Endothelial cell of hepatic sinusoid (primary cell): ENCODE measurements at regions not wholly inside any gene's neighbourhood (a gene's known extent, or its start where the extent isn't known, plus 50 kb on each side); places are given as distances from the start of the nearest gene placed in this dataset.

Experiments
- in situ Hi-C: cut with HindIII; loops from 2 replicates; pipeline ENCODE4 v1.10.0; 2017; ENCODE audit warnings: low sequenced_read_pairs

- in situ Hi-C loops: loop anchor here (25.0 kb wide), 1 partner anchor 219 kb away; no protein-coding TSS in a partner anchor
Observed at GRCh38 chr6:153668758-153669157, 370.3 kb upstream of the OPRM1 start.

- in situ Hi-C loops: loop anchor here (25.0 kb wide), 1 partner anchor 224 kb away; no protein-coding TSS in a partner anchor
Observed at GRCh38 chr6:153662982-153663381, 376.1 kb upstream of the OPRM1 start.

- in situ Hi-C loops: no loop called here
Observed at GRCh38 chr6:153645326-153645725, 393.7 kb upstream of the OPRM1 start.

- in situ Hi-C loops: no loop called here
Observed at GRCh38 chr6:153644000-153644399, 395.0 kb upstream of the OPRM1 start.

- in situ Hi-C loops: no loop called here
Observed at GRCh38 chr6:153634416-153634815, 404.6 kb upstream of the OPRM1 start.

GRCh38 chr6:153625089-153625488 is 414.0 kb upstream of the OPRM1 start:
- in situ Hi-C loops: no loop called here

GRCh38 chr6:153624528-153624927 is 414.5 kb upstream of the OPRM1 start:
- in situ Hi-C loops: no loop called here

DNA sequence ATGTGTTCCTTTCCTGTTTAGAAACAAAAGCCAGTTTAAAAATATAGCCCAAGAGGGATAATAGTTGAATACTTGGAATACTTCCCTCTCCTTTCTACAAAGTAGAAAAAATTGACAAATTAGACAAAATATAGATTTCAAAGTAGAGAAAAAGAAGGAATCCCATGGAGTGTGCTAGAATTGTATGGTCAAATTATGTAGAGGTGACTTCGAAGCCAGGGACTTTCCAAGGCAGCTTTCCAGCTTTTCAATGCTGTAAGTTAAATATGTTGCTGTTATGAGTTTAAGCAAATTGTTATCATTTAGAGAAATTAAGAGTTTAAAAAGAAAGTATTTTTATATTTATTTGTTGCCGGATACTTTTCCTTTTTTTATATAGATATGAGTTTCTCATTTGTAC is 415.5 kb upstream of the OPRM1 start:
- in situ Hi-C loops: no loop called here

- in situ Hi-C loops: no loop called here
Observed at GRCh38 chr6:153621491-153621890, 417.5 kb upstream of the OPRM1 start.

DNA sequence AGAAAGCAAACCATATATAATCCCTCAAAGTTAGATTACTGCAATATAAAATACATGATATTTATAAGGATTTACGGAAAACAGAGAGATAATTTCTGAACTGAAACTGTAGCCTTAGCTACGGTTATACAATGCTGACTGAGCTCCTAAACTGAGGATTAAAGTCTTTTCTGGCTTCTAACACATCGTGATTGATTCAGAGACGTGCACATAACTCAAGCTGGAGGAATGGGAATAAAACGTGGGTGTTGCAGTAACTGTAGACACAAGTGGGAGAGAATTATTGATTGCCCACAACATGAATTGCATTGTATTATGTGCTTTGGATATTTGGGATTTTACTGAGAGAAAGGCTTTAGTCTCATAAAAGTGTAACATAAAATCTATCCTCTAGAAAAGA is 418.0 kb upstream of the OPRM1 start:
- in situ Hi-C loops: no loop called here

DNA sequence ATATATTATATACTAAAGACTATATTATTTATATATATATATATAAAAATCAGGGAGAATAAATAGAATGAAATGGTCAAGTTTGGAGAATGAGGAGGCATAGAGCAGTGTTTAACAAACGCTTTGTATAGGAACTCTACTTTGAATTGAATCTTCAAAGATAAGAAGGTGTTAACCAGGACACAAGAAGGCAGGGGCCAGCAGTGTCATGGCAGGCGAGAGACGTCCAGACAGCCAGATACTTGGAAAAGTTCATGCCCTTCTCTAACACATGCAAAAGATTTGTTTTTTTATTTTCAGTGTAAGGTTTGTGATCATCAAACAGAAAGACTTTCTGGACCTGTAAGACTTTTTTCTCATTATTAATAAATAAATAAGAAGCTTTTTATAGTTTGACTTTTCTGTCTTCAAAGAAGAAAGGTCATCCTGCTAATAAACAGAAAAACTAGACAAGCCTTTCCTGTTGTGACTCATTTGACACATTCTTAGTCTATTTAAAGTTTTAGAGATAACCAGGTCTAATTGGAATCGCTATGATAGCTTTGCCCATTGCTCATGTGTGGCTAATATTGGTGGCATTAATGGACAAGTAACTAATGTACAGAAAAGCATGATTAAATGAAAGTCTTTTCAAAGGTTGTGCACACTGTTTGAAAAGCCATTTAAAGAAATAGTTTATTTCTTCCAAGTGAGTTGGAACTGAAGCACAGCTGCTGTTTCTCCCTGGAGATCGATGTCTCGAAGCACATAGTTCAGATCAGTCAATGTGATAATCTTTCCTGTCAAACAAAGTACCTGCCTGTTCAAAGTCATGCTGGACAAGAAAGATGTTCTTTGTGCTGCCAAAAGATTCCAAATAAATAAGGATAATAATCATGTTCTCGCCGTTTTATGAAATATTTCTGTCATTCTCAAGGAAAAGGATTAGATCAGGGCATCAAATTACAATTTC is 420.4 kb upstream of the OPRM1 start:
- in situ Hi-C loops: no loop called here

DNA sequence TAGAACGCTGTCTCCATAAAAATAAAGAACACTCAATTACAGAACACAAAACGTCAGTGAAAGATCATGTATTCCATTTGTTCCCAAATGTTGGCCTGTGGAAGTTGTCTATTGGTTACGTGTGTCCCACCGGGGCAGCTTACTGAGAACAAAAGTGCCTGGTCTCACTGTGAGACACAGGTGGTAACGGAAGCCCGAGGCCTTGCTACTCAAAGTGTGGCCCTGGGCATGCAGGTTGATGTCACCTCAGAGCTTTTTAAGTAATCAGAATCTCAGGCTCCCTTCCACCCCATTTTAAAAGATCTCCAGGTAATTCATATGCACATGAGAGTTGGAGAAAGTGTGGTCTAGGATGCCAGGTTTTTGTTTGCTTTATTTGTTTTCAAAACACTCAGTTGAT is 422.5 kb upstream of the OPRM1 start:
- in situ Hi-C loops: no loop called here

- in situ Hi-C loops: no loop called here
Observed at GRCh38 chr6:153613719-153614455, 425.2 kb upstream of the OPRM1 start.

DNA sequence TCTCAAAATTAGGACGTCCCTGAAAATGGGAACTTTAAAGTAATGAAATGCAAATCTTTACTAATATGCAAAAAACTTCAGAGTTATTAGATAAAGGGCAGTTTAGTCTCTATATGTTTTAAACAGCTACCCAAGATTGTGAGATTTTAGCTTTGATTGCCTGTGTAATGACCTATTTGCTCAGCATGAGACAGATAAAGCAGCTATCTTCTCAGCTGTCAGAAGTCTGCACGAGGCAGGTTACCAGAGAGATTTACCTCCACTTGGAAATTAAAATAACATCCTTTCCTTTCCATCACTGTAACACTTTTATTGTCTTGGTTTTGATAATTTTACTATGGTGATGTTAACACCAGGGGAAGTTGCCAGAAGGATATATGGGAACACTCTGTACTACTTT is 436.6 kb upstream of the OPRM1 start:
- in situ Hi-C loops: no loop called here

DNA sequence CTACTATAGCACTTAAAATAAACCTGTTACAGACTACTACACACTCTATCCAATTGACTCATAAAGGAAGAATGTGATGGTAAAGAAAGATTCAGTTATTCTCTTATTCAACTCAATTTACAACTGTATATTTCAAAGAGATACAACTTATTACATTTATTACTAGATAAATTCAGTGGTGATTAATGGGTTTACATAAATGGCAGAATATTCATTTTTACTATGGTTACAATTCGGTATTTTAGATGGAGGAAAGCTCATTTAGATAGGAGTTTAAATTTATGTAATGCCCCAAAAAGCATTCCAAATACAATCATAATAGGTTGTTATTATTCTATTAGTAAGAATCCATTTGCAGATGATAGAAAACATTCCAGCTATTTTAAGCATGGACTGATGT is 439.1 kb upstream of the OPRM1 start:
- in situ Hi-C loops: no loop called here

DNA sequence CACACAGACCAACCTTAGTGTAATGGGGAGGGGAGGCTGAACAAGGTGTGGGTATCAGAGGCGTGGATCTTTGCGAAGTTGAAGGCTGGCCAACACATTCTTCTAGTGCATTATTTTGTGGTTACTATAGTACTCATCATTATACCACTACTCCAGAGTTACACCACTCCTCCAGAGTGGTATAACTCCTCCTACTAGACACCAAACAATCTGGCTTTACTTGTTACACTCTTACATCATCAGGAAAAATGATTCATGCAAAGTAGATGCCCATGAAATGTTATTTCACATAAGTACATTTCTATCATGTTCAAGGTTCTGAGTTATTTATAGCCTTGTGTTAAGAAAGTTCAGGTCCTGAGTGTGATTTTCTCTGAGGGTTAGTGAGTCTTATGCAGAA is 443.1 kb upstream of the OPRM1 start:
- in situ Hi-C loops: no loop called here

GRCh38 chr6:153594871-153595270 is 444.2 kb upstream of the OPRM1 start:
- in situ Hi-C loops: no loop called here

- in situ Hi-C loops: no loop called here
Observed at GRCh38 chr6:153591159-153591558, 447.9 kb upstream of the OPRM1 start.

DNA sequence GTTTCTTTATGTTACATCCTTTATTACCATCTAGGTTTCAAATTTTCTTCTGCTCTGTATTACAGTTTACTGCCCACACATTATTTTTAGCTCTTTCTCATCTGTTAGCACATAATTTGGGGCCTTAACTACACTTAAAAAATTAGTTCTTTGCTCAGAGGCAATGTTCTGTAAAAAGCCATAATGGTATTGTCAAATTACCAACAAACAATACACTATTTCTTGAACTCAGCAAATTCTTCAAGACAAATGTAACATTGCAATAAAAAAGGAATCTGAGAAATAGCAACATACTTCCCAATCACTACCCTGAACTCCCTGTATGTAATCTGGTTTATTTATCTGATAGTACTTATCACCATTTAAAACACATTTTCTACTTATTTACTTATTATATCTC is 448.6 kb upstream of the OPRM1 start:
- in situ Hi-C loops: no loop called here

GRCh38 chr6:153588330-153588729 is 450.7 kb upstream of the OPRM1 start:
- in situ Hi-C loops: no loop called here

GRCh38 chr6:153583685-153584084 is 452.6 kb upstream of the RGS17 start:
- in situ Hi-C loops: no loop called here

GRCh38 chr6:153580776-153581175 is 449.7 kb upstream of the RGS17 start:
- in situ Hi-C loops: no loop called here
